ENCODE measurements at regions not wholly inside any gene's neighbourhood (a gene's known extent, or its start where the extent isn't known, plus 50 kb on each side); places are given as distances from the start of the nearest gene placed in this dataset.

- no peak for TF ChIP-seq ZNF274 (IDR thresholded peaks at IDR 0.05; ENCODE audit: borderline replicate concordance, low read depth, low read length)
- no peak for TF ChIP-seq POLR2G (IDR thresholded peaks at IDR 0.05; ENCODE audit: low read depth, low read length)
- TF ChIP-seq, protein P1, sequence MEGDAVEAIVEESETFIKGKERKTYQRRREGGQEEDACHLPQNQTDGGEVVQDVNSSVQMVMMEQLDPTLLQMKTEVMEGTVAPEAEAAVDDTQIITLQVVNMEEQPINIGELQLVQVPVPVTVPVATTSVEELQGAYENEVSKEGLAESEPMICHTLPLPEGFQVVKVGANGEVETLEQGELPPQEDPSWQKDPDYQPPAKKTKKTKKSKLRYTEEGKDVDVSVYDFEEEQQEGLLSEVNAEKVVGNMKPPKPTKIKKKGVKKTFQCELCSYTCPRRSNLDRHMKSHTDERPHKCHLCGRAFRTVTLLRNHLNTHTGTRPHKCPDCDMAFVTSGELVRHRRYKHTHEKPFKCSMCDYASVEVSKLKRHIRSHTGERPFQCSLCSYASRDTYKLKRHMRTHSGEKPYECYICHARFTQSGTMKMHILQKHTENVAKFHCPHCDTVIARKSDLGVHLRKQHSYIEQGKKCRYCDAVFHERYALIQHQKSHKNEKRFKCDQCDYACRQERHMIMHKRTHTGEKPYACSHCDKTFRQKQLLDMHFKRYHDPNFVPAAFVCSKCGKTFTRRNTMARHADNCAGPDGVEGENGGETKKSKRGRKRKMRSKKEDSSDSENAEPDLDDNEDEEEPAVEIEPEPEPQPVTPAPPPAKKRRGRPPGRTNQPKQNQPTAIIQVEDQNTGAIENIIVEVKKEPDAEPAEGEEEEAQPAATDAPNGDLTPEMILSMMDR (IDR thresholded peaks at IDR 0.05 in 2 of 3, conservative IDR thresholded peaks at IDR 0.05 in 1 of 3; ENCODE audit: insufficient read depth in 2 of 3, low read depth in 1 of 3, low read length in 3 of 3), result no peak
- TF ChIP-seq SMAD3 (CRISPR knock-in tag; conservative IDR thresholded peaks at IDR 0.05), result no peak
- TF ChIP-seq BRD4 (IDR thresholded peaks at IDR 0.05), result no peak
These were observed 173.5 kb downstream of the NPIPB11 start for GRCh38 chr16:29232811-29233704.

Measured in K562 (cell line).